Upper lobe of right lung (tissue), 1 donor: ENCODE measurements at regions not wholly inside any gene's neighbourhood (a gene's known extent, or its start where the extent isn't known, plus 50 kb on each side); places are given as distances from the start of the nearest gene placed in this dataset.
"Not testable (repeated sequence)": the region's sequence is repeated elsewhere in the genome, so short reads cannot be mapped to it uniquely, and the experiment has no call there.

Source experiments
- ATAC-seq: fragments of 200-7000 bp; cut with Tn5 transposase; one replicate; pipeline ENCODE4 v1.9.1; 2020; ENCODE audit warnings: mild to moderate bottlenecking, moderate library complexity
- DNase-seq: peaks from one replicate; pipeline ENCODE4 v3.0.0-alpha.2; 2020
- H3K27ac ChIP-seq: fragments of 200-600 bp; one replicate; pipeline ENCODE4 v1.8.0; 2022
- H3K27me3 ChIP-seq: fragments of 200-600 bp; one replicate; pipeline ENCODE4 v1.8.0; 2022; ENCODE audit warnings: mild to moderate bottlenecking
- H3K36me3 ChIP-seq: fragments of 200-600 bp; one replicate; pipeline ENCODE4 v1.8.0; 2022
- H3K4me1 ChIP-seq: fragments of 200-600 bp; one replicate; pipeline ENCODE4 v1.8.0; 2022
- H3K4me3 ChIP-seq: fragments of 200-600 bp; one replicate; pipeline ENCODE4 v1.8.0; 2022; ENCODE audit warnings: mild to moderate bottlenecking
- H3K9me3 ChIP-seq: fragments of 200-600 bp; one replicate; pipeline ENCODE4 v1.8.0; 2022
- CTCF ChIP-seq: fragments of 200-600 bp; IDR thresholded peaks from one replicate; pipeline ENCODE4 v1.8.0; 2022; ENCODE audit warnings: antibody characterized with exemption
- intact Hi-C: fragments of 100-400 bp; cut with DNase I; formaldehyde crosslinking; loops from one replicate; pipeline ENCODE4 v1.11.0; 2022
- donor health status: DM: no; HTN: yes; CAD: no; lungs with severe emphysema.

- TF ChIP-seq CTCF, result peak; percentile 25
- no peak for DNase-seq
- Histone ChIP-seq H3K4me1 (no peaks in the 10 kb centered on the region), H3K9me3 (no peaks in the 10 kb centered on the region), H3K36me3 (no peaks in the 10 kb centered on the region), H3K27ac (no peak overlapping the region), H3K27me3 (no peaks in the 10 kb centered on the region), H3K4me3 (no peak overlapping the region)
- no peak for ATAC-seq
- intact Hi-C loops, result no loop called here
Measured at GRCh38 chr5:45774528-45774927, 78.3 kb upstream of the HCN1 start.

GRCh38 chr5:45772402-45772801 lies 76.2 kb upstream of the HCN1 start:
- ATAC-seq, result no peak
- no peak for DNase-seq
- no peaks in the 10 kb centered on the region for H3K27me3 ChIP-seq
- intact Hi-C loops, result no loop called here
- no peak overlapping the region for H3K27ac ChIP-seq
- no peaks in the 10 kb centered on the region for H3K9me3 ChIP-seq
- no peaks in the 10 kb centered on the region for H3K4me1 ChIP-seq
- H3K36me3 ChIP-seq, result no peaks in the 10 kb centered on the region
- no peak for TF ChIP-seq CTCF
- H3K4me3 ChIP-seq, result no peak overlapping the region

- H3K4me1 ChIP-seq, result no peaks in the 10 kb centered on the region
- no peaks in the 10 kb centered on the region for H3K36me3 ChIP-seq
- H3K9me3 ChIP-seq, result no peaks in the 10 kb centered on the region
- intact Hi-C loops, result no loop called here
- no peak for TF ChIP-seq CTCF
- DNase-seq (no peak), ATAC-seq (no peak)
- no peak overlapping the region for H3K4me3 ChIP-seq
- no peaks in the 10 kb centered on the region for H3K27me3 ChIP-seq
- no peak overlapping the region for H3K27ac ChIP-seq
Measured at GRCh38 chr5:45765561-45765960, 69.4 kb upstream of the HCN1 start.

- DNase-seq (no peak), ATAC-seq (no peak)
- no peak overlapping the region for H3K4me3 ChIP-seq
- H3K4me1 ChIP-seq, result no peaks in the 10 kb centered on the region
- no peak for TF ChIP-seq CTCF
- H3K27me3 ChIP-seq, result no peaks in the 10 kb centered on the region
- no peak overlapping the region for H3K27ac ChIP-seq
- H3K36me3 ChIP-seq, result no peaks in the 10 kb centered on the region
- intact Hi-C loops, result no loop called here
- no peaks in the 10 kb centered on the region for H3K9me3 ChIP-seq
Measured at GRCh38 chr5:45750574-45750973, 54.4 kb upstream of the HCN1 start.

GRCh38 chr5:45748511-45748910 lies 52.3 kb upstream of the HCN1 start:
- H3K4me1 ChIP-seq, DNase-seq, H3K9me3 ChIP-seq, intact Hi-C loops, H3K4me3 ChIP-seq, ATAC-seq, H3K27me3 ChIP-seq, H3K27ac ChIP-seq, H3K36me3 ChIP-seq: not testable (repeated sequence)
